GM23338 (cell line): ENCODE measurements at regions not wholly inside any gene's neighbourhood (a gene's known extent, or its start where the extent isn't known, plus 50 kb on each side); places are given as distances from the start of the nearest gene placed in this dataset.

ENCODE experiments used
- ATAC-seq: fragments of 200-7000 bp; cut with Tn5 transposase; 3 replicates; pipeline ENCODE4 v1.9.1; 2020
- DNase-seq: peaks from one replicate; pipeline ENCODE4 v3.0.0-alpha.2; 2015; ENCODE audit warnings: low spot score
- H2AFZ ChIP-seq: fragments of 200-600 bp; sonication (generic); 2 replicates; pipeline ENCODE4 v1.8.0; 2016; ENCODE audit warnings: antibody characterized with exemption, mild to moderate bottlenecking, moderate library complexity
- H3F3A ChIP-seq: fragments of 200-600 bp; sonication (generic); replicated peaks from 2 replicates; pipeline ENCODE4 v1.8.0; 2017; ENCODE audit warnings: antibody characterized with exemption, mixed run types, low read depth
- H3K27ac ChIP-seq: fragments of 200-600 bp; sonication (generic); 2 replicates; pipeline ENCODE4 v1.6.1; 2016; ENCODE audit warnings: low read depth
- H3K27me3 ChIP-seq: fragments of 200-600 bp; sonication (generic); 2 replicates; pipeline ENCODE4 v1.8.0; 2016; ENCODE audit warnings: mild to moderate bottlenecking, mixed run types, moderate library complexity; ENCODE audit not compliant: insufficient read depth
- H3K36me3 ChIP-seq: fragments of 200-600 bp; sonication (generic); 2 replicates; pipeline ENCODE4 v1.8.0; 2016; ENCODE audit warnings: mild to moderate bottlenecking; ENCODE audit not compliant: insufficient read depth
- H3K4me1 ChIP-seq: fragments of 200-600 bp; sonication (generic); 2 replicates; pipeline ENCODE4 v1.8.0; 2016; ENCODE audit warnings: mild to moderate bottlenecking, moderate library complexity; ENCODE audit not compliant: insufficient read depth
- H3K4me2 ChIP-seq: fragments of 200-600 bp; sonication (generic); 2 replicates; pipeline ENCODE4 v1.7.1; 2017; ENCODE audit warnings: mixed run types
- H3K4me3 ChIP-seq: fragments of 200-600 bp; sonication (generic); 2 replicates; pipeline ENCODE4 v1.6.1; 2016; ENCODE audit warnings: mixed run types
- H3K79me2 ChIP-seq: fragments of 200-600 bp; sonication (generic); replicated peaks from 2 replicates; pipeline ENCODE4 v1.8.0; 2017; ENCODE audit warnings: mild to moderate bottlenecking; ENCODE audit not compliant: insufficient read depth
- H3K9me2 ChIP-seq: fragments of 200-600 bp; sonication (generic); 2 replicates; pipeline ENCODE4 v1.8.0; 2017; ENCODE audit not compliant: insufficient read depth
- H4K20me1 ChIP-seq: fragments of 200-600 bp; sonication (generic); replicated peaks from 2 replicates; pipeline ENCODE4 v1.8.0; 2017; ENCODE audit warnings: mild to moderate bottlenecking; ENCODE audit not compliant: insufficient read depth
- H3K27ac Mint-ChIP-seq: 2 replicates; pipeline ENCODE4 v1.8.0; 2020; ENCODE audit warnings: inconsistent platforms, mild to moderate bottlenecking, moderate library complexity, mixed read lengths
- H3K27me3 Mint-ChIP-seq: 3 replicates; pipeline ENCODE4 v1.8.0; 2022; ENCODE audit warnings: low read depth, mild to moderate bottlenecking, moderate library complexity, mixed read lengths, inconsistent platforms; ENCODE audit not compliant: insufficient read depth, poor library complexity
- H3K36me3 Mint-ChIP-seq: 3 replicates; pipeline ENCODE4 v1.8.0; 2021; ENCODE audit warnings: low read depth, mild to moderate bottlenecking, inconsistent platforms, moderate library complexity, mixed read lengths
- H3K4me1 Mint-ChIP-seq: 3 replicates; pipeline ENCODE4 v1.8.0; 2020; ENCODE audit warnings: mild to moderate bottlenecking, inconsistent platforms, mixed read lengths
- H3K4me3 Mint-ChIP-seq: 3 replicates; pipeline ENCODE4 v1.8.0; 2021; ENCODE audit warnings: moderate library complexity, mild to moderate bottlenecking, inconsistent platforms, mixed read lengths
- H3K9me3 Mint-ChIP-seq: 3 replicates; pipeline ENCODE4 v1.8.0; 2020; ENCODE audit warnings: moderate library complexity, mild to moderate bottlenecking, inconsistent platforms, mixed read lengths
- CREB1 ChIP-seq: fragments of 250-450 bp; sonication (Bioruptor Pico); IDR thresholded peaks from 2 replicates; pipeline ENCODE4 v1.5.0; 2020; ENCODE audit warnings: low read depth, mild to moderate bottlenecking, moderate library complexity
- EZH2phosphoT487 ChIP-seq: fragments of 200-600 bp; sonication (generic); IDR thresholded peaks from one replicate; pipeline ENCODE4 v1.8.1; 2018; ENCODE audit warnings: antibody characterized with exemption; ENCODE audit not compliant: unreplicated experiment
- JUNB ChIP-seq: IDR thresholded peaks from one replicate; pipeline ENCODE4 v1.6.1; 2016; ENCODE audit warnings: antibody characterized with exemption; ENCODE audit not compliant: unreplicated experiment
- POLR2AphosphoS5 ChIP-seq: IDR thresholded peaks from 2 replicates; pipeline ENCODE4 v1.6.1; 2016; ENCODE audit warnings: antibody characterized with exemption, low read depth
- ZNF331 ChIP-seq: fragments of 250-450 bp; sonication (Bioruptor Pico); IDR thresholded peaks from 2 replicates; pipeline ENCODE4 v1.5.0; 2020; ENCODE audit warnings: low read depth, mild to moderate bottlenecking, moderate library complexity
- TF ChIP-seq, protein P1 (sequence below): fragments of 250-450 bp; sonication (Bioruptor Pico); IDR thresholded peaks from 2 replicates; pipeline ENCODE4 v1.5.0; 2020; ENCODE audit warnings: mild to moderate bottlenecking, moderate library complexity
- TF ChIP-seq, protein P2 (sequence below): IDR thresholded peaks from 2 replicates; pipeline ENCODE4 v1.6.1; 2016; ENCODE audit warnings: antibody characterized with exemption

DNA sequence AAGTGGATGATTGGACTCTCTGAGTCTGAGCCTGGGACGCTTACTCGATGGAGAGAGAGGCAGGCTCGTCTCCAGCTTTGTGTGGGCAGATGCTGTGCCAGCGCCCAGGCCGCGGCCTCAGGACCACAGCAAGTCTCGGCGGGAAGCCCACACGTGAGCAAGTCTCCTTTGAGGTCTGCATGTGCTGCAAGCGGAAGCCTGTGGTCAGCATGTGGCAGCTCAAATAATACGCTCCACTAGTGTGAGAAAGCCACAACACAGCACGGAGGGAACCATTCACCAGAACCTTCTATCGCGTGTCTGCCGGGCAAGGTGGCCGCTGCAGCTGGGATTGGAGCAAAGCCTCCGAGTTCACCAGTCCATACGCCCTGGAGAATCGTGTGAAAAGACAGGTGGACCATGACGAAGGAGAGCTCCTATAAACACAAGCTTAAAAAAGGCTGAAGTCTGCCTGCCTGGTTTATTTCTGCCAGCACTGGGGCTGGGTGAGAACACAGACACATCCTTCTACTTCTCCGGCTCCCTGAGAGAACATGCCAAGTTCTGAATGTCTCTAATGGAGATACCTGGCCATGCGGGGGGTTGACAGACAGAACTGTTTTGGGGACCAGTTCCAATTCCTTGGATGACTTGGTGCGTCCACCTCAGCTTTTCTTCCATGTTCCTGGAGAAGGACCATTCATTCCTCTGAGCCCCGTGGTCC is 82.0 kb upstream of the LRIG1 start:
- Mint-ChIP-seq H3K27me3 (no peaks in the 10 kb centered on the region), H3K9me3 (peaks cover 15% of the 10 kb centered on the region), H3K4me1 (peaks cover 10% of the 10 kb centered on the region), H3K27ac (no peak overlapping the region), H3K36me3 (peaks cover 15% of the 10 kb centered on the region), H3K4me3 (no peak overlapping the region)
- ATAC-seq = no peak
- 0 out of 2 replicates have a peak overlapping the region, but pooled peaks have one; percentile 23 for H2AFZ ChIP-seq
- TF ChIP-seq, protein P1, sequence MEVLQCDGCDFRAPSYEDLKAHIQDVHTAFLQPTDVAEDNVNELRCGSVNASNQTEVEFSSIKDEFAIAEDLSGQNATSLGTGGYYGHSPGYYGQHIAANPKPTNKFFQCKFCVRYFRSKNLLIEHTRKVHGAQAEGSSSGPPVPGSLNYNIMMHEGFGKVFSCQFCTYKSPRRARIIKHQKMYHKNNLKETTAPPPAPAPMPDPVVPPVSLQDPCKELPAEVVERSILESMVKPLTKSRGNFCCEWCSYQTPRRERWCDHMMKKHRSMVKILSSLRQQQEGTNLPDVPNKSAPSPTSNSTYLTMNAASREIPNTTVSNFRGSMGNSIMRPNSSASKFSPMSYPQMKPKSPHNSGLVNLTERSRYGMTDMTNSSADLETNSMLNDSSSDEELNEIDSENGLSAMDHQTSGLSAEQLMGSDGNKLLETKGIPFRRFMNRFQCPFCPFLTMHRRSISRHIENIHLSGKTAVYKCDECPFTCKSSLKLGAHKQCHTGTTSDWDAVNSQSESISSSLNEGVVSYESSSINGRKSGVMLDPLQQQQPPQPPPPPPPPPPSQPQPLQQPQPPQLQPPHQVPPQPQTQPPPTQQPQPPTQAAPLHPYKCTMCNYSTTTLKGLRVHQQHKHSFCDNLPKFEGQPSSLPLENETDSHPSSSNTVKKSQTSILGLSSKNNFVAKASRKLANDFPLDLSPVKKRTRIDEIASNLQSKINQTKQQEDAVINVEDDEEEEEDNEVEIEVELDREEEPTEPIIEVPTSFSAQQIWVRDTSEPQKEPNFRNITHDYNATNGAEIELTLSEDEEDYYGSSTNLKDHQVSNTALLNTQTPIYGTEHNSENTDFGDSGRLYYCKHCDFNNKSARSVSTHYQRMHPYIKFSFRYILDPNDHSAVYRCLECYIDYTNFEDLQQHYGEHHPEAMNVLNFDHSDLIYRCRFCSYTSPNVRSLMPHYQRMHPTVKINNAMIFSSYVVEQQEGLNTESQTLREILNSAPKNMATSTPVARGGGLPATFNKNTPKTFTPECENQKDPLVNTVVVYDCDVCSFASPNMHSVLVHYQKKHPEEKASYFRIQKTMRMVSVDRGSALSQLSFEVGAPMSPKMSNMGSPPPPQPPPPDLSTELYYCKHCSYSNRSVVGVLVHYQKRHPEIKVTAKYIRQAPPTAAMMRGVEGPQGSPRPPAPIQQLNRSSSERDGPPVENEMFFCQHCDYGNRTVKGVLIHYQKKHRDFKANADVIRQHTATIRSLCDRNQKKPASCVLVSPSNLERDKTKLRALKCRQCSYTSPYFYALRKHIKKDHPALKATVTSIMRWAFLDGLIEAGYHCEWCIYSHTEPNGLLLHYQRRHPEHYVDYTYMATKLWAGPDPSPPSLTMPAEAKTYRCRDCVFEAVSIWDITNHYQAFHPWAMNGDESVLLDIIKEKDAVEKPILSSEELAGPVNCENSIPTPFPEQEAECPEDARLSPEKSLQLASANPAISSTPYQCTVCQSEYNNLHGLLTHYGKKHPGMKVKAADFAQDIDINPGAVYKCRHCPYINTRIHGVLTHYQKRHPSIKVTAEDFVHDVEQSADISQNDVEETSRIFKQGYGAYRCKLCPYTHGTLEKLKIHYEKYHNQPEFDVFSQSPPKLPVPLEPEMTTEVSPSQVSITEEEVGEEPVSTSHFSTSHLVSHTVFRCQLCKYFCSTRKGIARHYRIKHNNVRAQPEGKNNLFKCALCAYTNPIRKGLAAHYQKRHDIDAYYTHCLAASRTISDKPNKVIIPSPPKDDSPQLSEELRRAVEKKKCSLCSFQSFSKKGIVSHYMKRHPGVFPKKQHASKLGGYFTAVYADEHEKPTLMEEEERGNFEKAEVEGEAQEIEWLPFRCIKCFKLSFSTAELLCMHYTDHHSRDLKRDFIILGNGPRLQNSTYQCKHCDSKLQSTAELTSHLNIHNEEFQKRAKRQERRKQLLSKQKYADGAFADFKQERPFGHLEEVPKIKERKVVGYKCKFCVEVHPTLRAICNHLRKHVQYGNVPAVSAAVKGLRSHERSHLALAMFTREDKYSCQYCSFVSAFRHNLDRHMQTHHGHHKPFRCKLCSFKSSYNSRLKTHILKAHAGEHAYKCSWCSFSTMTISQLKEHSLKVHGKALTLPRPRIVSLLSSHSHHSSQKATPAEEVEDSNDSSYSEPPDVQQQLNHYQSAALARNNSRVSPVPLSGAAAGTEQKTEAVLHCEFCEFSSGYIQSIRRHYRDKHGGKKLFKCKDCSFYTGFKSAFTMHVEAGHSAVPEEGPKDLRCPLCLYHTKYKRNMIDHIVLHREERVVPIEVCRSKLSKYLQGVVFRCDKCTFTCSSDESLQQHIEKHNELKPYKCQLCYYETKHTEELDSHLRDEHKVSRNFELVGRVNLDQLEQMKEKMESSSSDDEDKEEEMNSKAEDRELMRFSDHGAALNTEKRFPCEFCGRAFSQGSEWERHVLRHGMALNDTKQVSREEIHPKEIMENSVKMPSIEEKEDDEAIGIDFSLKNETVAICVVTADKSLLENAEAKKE (CRISPR knock-in tag) = no peak
- TF ChIP-seq, protein P2, sequence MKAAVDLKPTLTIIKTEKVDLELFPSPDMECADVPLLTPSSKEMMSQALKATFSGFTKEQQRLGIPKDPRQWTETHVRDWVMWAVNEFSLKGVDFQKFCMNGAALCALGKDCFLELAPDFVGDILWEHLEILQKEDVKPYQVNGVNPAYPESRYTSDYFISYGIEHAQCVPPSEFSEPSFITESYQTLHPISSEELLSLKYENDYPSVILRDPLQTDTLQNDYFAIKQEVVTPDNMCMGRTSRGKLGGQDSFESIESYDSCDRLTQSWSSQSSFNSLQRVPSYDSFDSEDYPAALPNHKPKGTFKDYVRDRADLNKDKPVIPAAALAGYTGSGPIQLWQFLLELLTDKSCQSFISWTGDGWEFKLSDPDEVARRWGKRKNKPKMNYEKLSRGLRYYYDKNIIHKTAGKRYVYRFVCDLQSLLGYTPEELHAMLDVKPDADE = no peak
- TF ChIP-seq EZH2phosphoT487 (no peak), JUNB (no peak), ZNF331 (CRISPR knock-in tag) (no peak), POLR2AphosphoS5 (no peak), CREB1 (CRISPR knock-in tag) (no peak)
- H3K27ac ChIP-seq = no peak overlapping the region
- H3F3A ChIP-seq = no peaks in the 10 kb centered on the region
- DNase-seq = no peak
- no peaks in the 10 kb centered on the region for H3K79me2 ChIP-seq
- no peaks in the 10 kb centered on the region for H4K20me1 ChIP-seq
- no peak overlapping the region for H3K4me3 ChIP-seq
- H3K27me3 ChIP-seq = no peaks in the 10 kb centered on the region
- H3K4me2 ChIP-seq = no peak overlapping the region
- H3K9me2 ChIP-seq = peaks cover 5% of the 10 kb centered on the region; the same call in 1 of the 2 replicates
- no peaks in the 10 kb centered on the region for H3K4me1 ChIP-seq
- H3K36me3 ChIP-seq = no peaks in the 10 kb centered on the region
